ENCODE measurements at regions not wholly inside any gene's neighbourhood (a gene's known extent, or its start where the extent isn't known, plus 50 kb on each side); places are given as distances from the start of the nearest gene placed in this dataset.
A peak's percentile ranks its signal among the peaks of the same experiment; 100 is the strongest.
"Not testable (repeated sequence)": the region's sequence is repeated elsewhere in the genome, so short reads cannot be mapped to it uniquely, and the experiment has no call there.

DNA sequence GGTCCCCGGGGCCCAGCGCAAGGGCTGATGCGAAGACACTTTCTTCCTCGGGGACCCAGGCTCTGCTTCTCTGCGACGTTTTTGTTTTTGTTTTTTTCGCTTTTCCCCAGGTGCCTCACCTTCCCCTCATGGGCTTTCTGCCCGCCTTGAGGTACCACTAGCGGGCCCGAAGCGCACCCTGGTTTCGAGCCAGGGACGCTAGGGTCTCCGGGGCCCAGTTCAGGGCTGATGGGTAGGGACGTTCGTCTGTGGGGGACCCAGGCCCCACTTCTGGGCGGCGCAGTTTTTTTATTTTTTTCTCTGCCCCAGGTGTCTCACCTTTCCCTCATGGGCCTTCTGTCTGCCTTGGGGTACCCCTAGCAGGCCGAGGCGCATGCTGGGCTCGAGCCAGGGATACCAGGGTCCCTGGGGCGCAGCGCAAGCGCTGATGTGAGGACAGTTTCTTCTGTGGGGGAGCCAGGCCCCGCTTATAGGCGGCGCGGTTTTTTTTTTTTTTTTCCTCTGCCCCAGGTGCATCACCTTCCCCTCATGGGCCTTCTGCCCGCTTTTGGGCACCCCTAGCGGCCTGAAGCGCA lies 530.0 kb downstream of the FOXD4L4 start:
- not testable (repeated sequence) for H3K9me3 Mint-ChIP-seq; H3K4me3 Mint-ChIP-seq; H3K27ac Mint-ChIP-seq; H3K27me3 Mint-ChIP-seq; H3K4me1 Mint-ChIP-seq (ENCODE audit: low read depth); H3K36me3 Mint-ChIP-seq (ENCODE audit: low read depth)
- peak; percentile 30 for DNase-seq

DNA sequence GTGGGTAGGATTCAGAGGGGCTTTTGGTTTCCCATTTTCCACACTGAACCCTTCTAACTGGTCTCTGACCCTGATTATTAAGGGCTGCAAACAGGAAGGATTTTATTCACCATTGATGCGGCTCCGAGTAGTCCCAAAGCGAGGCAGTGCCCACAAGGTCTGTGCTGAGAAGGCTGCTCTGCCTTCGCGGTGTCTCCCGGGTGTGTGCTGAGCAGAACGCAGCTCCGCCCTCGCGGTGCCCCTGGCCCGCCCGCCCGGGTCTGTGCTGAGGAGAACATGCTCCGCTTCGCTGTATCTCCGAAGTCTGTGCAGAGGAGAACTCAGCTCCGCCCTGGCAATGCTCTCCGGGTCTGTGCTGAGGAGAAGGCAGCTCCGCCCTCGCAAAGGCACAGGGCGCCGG lies 530.7 kb downstream of the FOXD4L4 start:
- not testable (repeated sequence) for H3K27ac Mint-ChIP-seq; H3K27me3 Mint-ChIP-seq; H3K9me3 Mint-ChIP-seq; H3K4me1 Mint-ChIP-seq (ENCODE audit: low read depth); H3K36me3 Mint-ChIP-seq (ENCODE audit: low read depth); H3K4me3 Mint-ChIP-seq
- DNase-seq, result peak; percentile 46

GRCh38 chr9:66269024-66269423 lies 532.1 kb downstream of the FOXD4L4 start:
- not testable (repeated sequence) for H3K36me3 Mint-ChIP-seq (ENCODE audit: low read depth); H3K27ac Mint-ChIP-seq; H3K27me3 Mint-ChIP-seq; H3K4me1 Mint-ChIP-seq (ENCODE audit: low read depth); H3K9me3 Mint-ChIP-seq
- peak; percentile 39 for DNase-seq
- peak overlapping the region; percentile 47 for H3K4me3 Mint-ChIP-seq

GRCh38 chr9:66269783-66270182 lies 532.8 kb downstream of the FOXD4L4 start:
- H3K4me1 Mint-ChIP-seq (ENCODE audit: low read depth); H3K36me3 Mint-ChIP-seq (ENCODE audit: low read depth); H3K27me3 Mint-ChIP-seq; H3K9me3 Mint-ChIP-seq: not testable (repeated sequence)
- Mint-ChIP-seq H3K4me3 (peak overlapping the region; percentile 87), H3K27ac (peak overlapping the region; percentile 95)
- peak; percentile 86 for DNase-seq

DNA sequence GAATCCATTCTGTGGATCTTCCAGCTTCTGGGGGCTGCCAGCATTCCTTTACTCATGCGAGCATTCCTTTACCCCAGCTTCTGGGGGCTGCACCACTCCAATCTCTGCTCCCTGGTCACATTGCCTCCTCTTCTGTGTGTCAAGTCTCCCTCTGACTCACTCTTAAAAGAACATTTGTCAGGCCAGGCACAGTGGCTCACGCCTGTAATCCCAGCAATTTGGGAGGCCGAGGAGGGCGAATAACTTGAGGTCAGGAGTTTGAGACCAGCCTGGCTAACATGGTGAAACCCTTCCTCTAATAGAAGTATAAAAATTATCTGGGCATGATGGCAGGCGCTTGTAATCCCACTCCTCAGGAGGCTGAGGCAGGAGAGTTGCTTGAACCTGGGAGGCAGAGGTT lies 541.9 kb downstream of the FOXD4L4 start:
- H3K9me3 Mint-ChIP-seq; H3K4me1 Mint-ChIP-seq (ENCODE audit: low read depth); H3K4me3 Mint-ChIP-seq; H3K36me3 Mint-ChIP-seq (ENCODE audit: low read depth); H3K27me3 Mint-ChIP-seq; DNase-seq; H3K27ac Mint-ChIP-seq: not testable (repeated sequence)

Measured in activated T-cell treated with anti-CD3 and anti-CD28 coated beads, Interleukin-2, amount 50 U/mL, for 24 hours (primary cell).